Erythroblast (primary cell): ENCODE measurements at regions not wholly inside any gene's neighbourhood (a gene's known extent, or its start where the extent isn't known, plus 50 kb on each side); places are given as distances from the start of the nearest gene placed in this dataset.

ENCODE experiments used
- GATA1 ChIP-seq: IDR thresholded peaks from 2 replicates; pipeline ENCODE4 v1.6.1; 2011; ENCODE audit warnings: low read depth, mild to moderate bottlenecking, control low read depth, low read length, moderate library complexity
- POLR2A ChIP-seq: IDR thresholded peaks from 2 replicates; pipeline ENCODE4 v1.6.1; 2011; ENCODE audit warnings: mild to moderate bottlenecking, low read length

GRCh38 chr15:29590701-29591100 is 231.6 kb downstream of the TJP1 start:
- TF ChIP-seq POLR2A (no peak), GATA1 (no peak)
